Fibroblast of villous mesenchyme (primary cell): ENCODE measurements at regions not wholly inside any gene's neighbourhood (a gene's known extent, or its start where the extent isn't known, plus 50 kb on each side); places are given as distances from the start of the nearest gene placed in this dataset.
"Not testable (repeated sequence)": the region's sequence is repeated elsewhere in the genome, so short reads cannot be mapped to it uniquely, and the experiment has no call there.

ENCODE experiments used
- DNase-seq: peaks from one replicate; pipeline ENCODE4 v3.0.0-alpha.2; 2010; ENCODE audit warnings: low read depth
- H3K4me3 ChIP-seq: 2 replicates; pipeline ENCODE4 v1.5.1; 2011; ENCODE audit warnings: low read depth, mild to moderate bottlenecking, low read length
- CTCF ChIP-seq: IDR thresholded peaks from 2 replicates; pipeline ENCODE4 v1.5.1; 2012; ENCODE audit warnings: low read depth, mild to moderate bottlenecking, low read length; ENCODE audit not compliant: insufficient read depth

DNA sequence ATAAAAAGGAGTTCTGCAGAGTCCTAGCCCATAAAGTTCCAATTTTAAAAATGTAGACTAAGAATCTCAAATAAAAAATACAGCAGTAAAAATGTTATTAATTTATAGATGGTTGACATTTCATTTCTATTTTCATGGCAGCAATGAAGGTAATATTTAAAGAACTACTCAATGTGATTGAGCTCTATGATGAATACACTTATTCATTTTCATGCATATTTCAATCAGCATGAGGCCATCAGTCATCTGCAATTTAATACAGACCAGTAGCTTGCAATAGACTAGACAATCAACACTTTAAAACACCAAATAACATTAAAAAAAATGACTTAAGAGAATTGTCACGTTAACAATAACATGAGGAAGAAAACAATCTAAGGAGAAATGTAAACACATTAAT, 1295.8 kb upstream of the ALCAM start:
- no peak for DNase-seq
- no peak overlapping the region for H3K4me3 ChIP-seq
- no peak for TF ChIP-seq CTCF

DNA sequence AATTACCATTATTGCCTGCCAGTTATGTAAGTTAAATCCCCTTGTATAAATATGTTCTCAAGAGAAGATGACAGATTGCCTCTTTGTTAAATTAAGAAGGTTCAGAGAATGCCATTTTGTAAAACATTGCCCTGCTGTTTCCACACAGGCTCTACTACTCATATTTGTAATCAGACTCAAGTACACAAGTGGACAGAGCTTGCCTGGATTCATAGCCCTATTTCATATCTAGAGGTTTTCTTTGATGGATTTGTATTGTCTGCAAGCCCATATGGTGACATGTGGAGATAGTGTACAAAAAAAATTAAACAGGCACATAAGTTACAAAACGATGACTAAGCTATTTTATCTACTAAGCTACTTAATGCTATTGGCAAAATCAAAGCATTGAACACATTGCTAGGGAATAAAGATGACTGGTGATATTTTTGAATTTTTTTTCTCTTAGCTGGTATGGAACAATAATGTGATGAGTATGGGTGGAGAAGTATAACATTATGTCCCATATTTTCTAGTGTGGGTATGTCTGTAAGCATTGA, 1286.6 kb upstream of the ALCAM start:
- TF ChIP-seq CTCF, result no peak
- no peak overlapping the region for H3K4me3 ChIP-seq
- DNase-seq, result no peak

DNA sequence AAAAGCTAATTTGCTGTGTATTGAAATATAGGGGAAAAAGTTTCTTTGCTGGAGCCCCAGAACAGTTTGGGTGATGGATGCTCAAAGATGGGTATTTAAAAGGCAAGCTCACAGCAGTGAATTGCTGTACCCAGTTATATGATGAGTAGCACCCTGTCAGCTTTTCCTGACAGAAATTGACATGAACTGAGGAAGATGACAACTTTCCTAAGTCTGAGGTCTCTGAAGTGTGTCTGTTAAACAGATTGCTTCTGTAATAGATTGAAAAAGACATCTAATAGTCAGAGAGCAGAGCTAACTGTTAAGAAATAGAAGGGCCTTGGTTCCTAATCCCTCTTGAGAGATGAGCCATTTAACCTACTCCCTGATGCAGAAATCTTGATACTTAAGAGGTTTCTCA, 1278.0 kb upstream of the ALCAM start:
- no peak for DNase-seq
- no peak overlapping the region for H3K4me3 ChIP-seq
- no peak for TF ChIP-seq CTCF

- not testable (repeated sequence) for H3K4me3 ChIP-seq, DNase-seq
Observed at GRCh38 chr3:104089987-104090386, 1276.7 kb upstream of the ALCAM start.

- no peak overlapping the region for H3K4me3 ChIP-seq
- no peak for DNase-seq
- TF ChIP-seq CTCF, result no peak
Observed at GRCh38 chr3:104101736-104102135, 1265.0 kb upstream of the ALCAM start.

GRCh38 chr3:104102386-104102785, 1264.3 kb upstream of the ALCAM start:
- TF ChIP-seq CTCF, result peak; percentile 30

DNA sequence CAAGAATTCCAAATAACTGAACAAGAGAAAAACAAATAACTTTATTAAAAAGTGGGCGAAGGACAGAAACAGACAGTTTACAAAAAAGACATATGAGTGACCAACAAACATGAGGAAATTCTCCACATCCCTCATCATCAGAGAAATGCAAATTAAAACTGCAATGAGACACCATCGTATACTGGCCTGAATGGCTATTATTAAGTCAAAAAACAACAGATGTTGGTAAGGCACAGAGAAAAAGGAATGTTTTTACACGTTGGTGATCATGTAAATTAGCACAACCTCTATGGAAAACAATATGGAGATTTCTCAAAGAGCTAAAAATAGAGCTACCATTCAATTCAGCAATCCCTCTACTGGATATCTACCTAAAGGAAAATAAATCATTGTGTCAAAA, 1260.4 kb upstream of the ALCAM start:
- TF ChIP-seq CTCF, result no peak
- no peak overlapping the region for H3K4me3 ChIP-seq
- no peak for DNase-seq

More at GRCh38 chr3:104102386-104102785, 1264.3 kb upstream of the ALCAM start:
- no peak overlapping the region for H3K4me3 ChIP-seq
- DNase-seq, result peak; percentile 12
